ENCODE measurements at regions not wholly inside any gene's neighbourhood (a gene's known extent, or its start where the extent isn't known, plus 50 kb on each side); places are given as distances from the start of the nearest gene placed in this dataset.
A peak's percentile ranks its signal among the peaks of the same experiment; 100 is the strongest.

- no peak for ATAC-seq
- no peaks in the 10 kb centered on the region for H3K4me1 ChIP-seq
- H3K4me3 ChIP-seq, result no peak overlapping the region
- H3K9me3 ChIP-seq, result no peaks in the 10 kb centered on the region
- no peak for DNase-seq
- H3K27me3 ChIP-seq, result no peaks in the 10 kb centered on the region
- H3K36me3 ChIP-seq (replicated peaks in 1 of 2; ENCODE audit: insufficient read depth in 1 of 2, low read depth in 2 of 2), result no peaks in the 10 kb centered on the region
- TF ChIP-seq POLR2A (IDR thresholded peaks at IDR 0.05) (no peak), CTCF (IDR thresholded peaks at IDR 0.05) (no peak)
- WGBS, 2 donors, result 56 to 74% methylated on average over 5 of the region's 5 CpGs
- H3K27ac ChIP-seq, result no peak overlapping the region
- intact Hi-C loops (cut with DNase I), result no loop called here
Observed at GRCh38 chr6:6798448-6798860, 209.9 kb downstream of the LY86 start.

- peak overlapping the region in 1 of 4 donors; percentile 21 for H3K27ac ChIP-seq
- DNase-seq (no peak), ATAC-seq (no peak)
- no peaks in the 10 kb centered on the region for H3K4me1 ChIP-seq
- H3K27me3 ChIP-seq, result no peaks in the 10 kb centered on the region
- intact Hi-C loops (cut with DNase I), result no loop called here
- H3K36me3 ChIP-seq (replicated peaks in 1 of 2; ENCODE audit: insufficient read depth in 1 of 2, low read depth in 2 of 2), result no peaks in the 10 kb centered on the region
- TF ChIP-seq CTCF (IDR thresholded peaks at IDR 0.05), result no peak
- no peak for TF ChIP-seq POLR2A (IDR thresholded peaks at IDR 0.05)
- H3K4me3 ChIP-seq, result no peak overlapping the region
- H3K9me3 ChIP-seq, result no peaks in the 10 kb centered on the region
- WGBS, 2 donors, result 74 to 88% methylated on average over 6 of the region's 6 CpGs
Observed at GRCh38 chr6:6801005-6801335, 212.4 kb downstream of the LY86 start.

- TF ChIP-seq CTCF (IDR thresholded peaks at IDR 0.05), result no peak
- no peak for TF ChIP-seq POLR2A (IDR thresholded peaks at IDR 0.05)
- H3K4me1 ChIP-seq, result no peaks in the 10 kb centered on the region
- H3K27ac ChIP-seq, result no peak overlapping the region
- DNase-seq, result no peak
- H3K27me3 ChIP-seq, result no peaks in the 10 kb centered on the region
- intact Hi-C loops (cut with DNase I), result no loop called here
- no peak for ATAC-seq
- no peaks in the 10 kb centered on the region for H3K36me3 ChIP-seq (replicated peaks in 1 of 2; ENCODE audit: insufficient read depth in 1 of 2, low read depth in 2 of 2)
- H3K9me3 ChIP-seq, result no peaks in the 10 kb centered on the region
- WGBS, 2 donors, result 82 to 88% methylated on average over 9 of the region's 9 CpGs
- H3K4me3 ChIP-seq, result no peak overlapping the region
Observed at GRCh38 chr6:6801635-6802218, 213.2 kb downstream of the LY86 start.

- Histone ChIP-seq H3K27me3 (no peaks in the 10 kb centered on the region), H3K4me1 (no peaks in the 10 kb centered on the region), H3K9me3 (no peaks in the 10 kb centered on the region), H3K36me3 (replicated peaks in 1 of 2; ENCODE audit: insufficient read depth in 1 of 2, low read depth in 2 of 2) (no peaks in the 10 kb centered on the region), H3K27ac (no peak overlapping the region), H3K4me3 (no peak overlapping the region)
- TF ChIP-seq POLR2A (IDR thresholded peaks at IDR 0.05) (no peak), CTCF (IDR thresholded peaks at IDR 0.05) (no peak)
- 74% methylated on average over 15 to 18 of the region's 18 CpGs for WGBS, 2 donors
- ATAC-seq, result no peak
- intact Hi-C loops (cut with DNase I), result no loop called here
- no peak for DNase-seq
Observed at GRCh38 chr6:6803180-6803977, 214.9 kb downstream of the LY86 start.

Measured in body of pancreas (tissue), 4 donors.